ENCODE measurements at regions not wholly inside any gene's neighbourhood (a gene's known extent, or its start where the extent isn't known, plus 50 kb on each side); places are given as distances from the start of the nearest gene placed in this dataset.

- POLR2A ChIA-PET: no interaction called here
- no peak overlapping the region for H3K4me3 ChIP-seq (ENCODE audit: control insufficient read depth in 1 of 7, extremely low read depth in 1 of 7, insufficient read depth in 4 of 7, low read depth in 2 of 7, low read length in 6 of 7)
- CTCF ChIA-PET: interaction anchor here (0.7 to 0.8 kb wide), 2 partner anchors 10 to 108 kb away, joined by 3 read pairs; no protein-coding TSS in a partner anchor
- WGBS (ENCODE audit: insufficient coverage): 85% methylated on average over 4 of the region's 5 CpGs
- no peaks in the 10 kb centered on the region for H3K36me3 ChIP-seq (ENCODE audit: control insufficient read depth in 4 of 4, insufficient read depth in 4 of 4, low read length in 3 of 4)
- peaks cover 0 to 13% (median 0%) of the 10 kb centered on the region in 5 experiments for H3K27me3 ChIP-seq (replicated peaks in 2 of 5; ENCODE audit: control insufficient read depth in 4 of 5, insufficient read depth in 5 of 5, low read length in 4 of 5)
- no peaks in the 10 kb centered on the region for H3K9me3 ChIP-seq (ENCODE audit: control extremely low read depth in 1 of 5, control insufficient read depth in 4 of 5, insufficient read depth in 2 of 5, low read depth in 1 of 5, low read length in 4 of 5)
- H3K27ac ChIP-seq (ENCODE audit: insufficient read depth in 1 of 2, low read depth in 1 of 2, low read length in 2 of 2, poor library complexity in 1 of 2, severe bottlenecking in 2 of 2): no peak overlapping the region
- H3K4me1 ChIP-seq (ENCODE audit: control extremely low read depth in 1 of 4, control insufficient read depth in 4 of 4, insufficient read depth in 4 of 4, low read length in 3 of 4): no peaks in the 10 kb centered on the region
- DNase-seq: no peak
These were observed 109.8 kb upstream of the ALK start for GRCh38 chr2:30031184-30031583.

GRCh38 chr2:30034052-30034775 is 112.6 kb upstream of the YPEL5 start:
- no peaks in the 10 kb centered on the region for H3K36me3 ChIP-seq (ENCODE audit: control insufficient read depth in 4 of 4, insufficient read depth in 4 of 4, low read length in 3 of 4)
- WGBS (ENCODE audit: insufficient coverage): 93% methylated on average over 3 of the region's 5 CpGs
- no peaks in the 10 kb centered on the region for H3K9me3 ChIP-seq (ENCODE audit: control extremely low read depth in 1 of 5, control insufficient read depth in 4 of 5, insufficient read depth in 2 of 5, low read depth in 1 of 5, low read length in 4 of 5)
- ChIA-PET CTCF (no interaction called here), POLR2A (no interaction called here)
- H3K4me3 ChIP-seq (ENCODE audit: control insufficient read depth in 1 of 7, extremely low read depth in 1 of 7, insufficient read depth in 4 of 7, low read depth in 2 of 7, low read length in 6 of 7): no peak overlapping the region
- no peak for DNase-seq
- no peaks in the 10 kb centered on the region for H3K27me3 ChIP-seq (replicated peaks in 2 of 5; ENCODE audit: control insufficient read depth in 4 of 5, insufficient read depth in 5 of 5, low read length in 4 of 5)
- no peaks in the 10 kb centered on the region for H3K4me1 ChIP-seq (ENCODE audit: control extremely low read depth in 1 of 4, control insufficient read depth in 4 of 4, insufficient read depth in 4 of 4, low read length in 3 of 4)
- H3K27ac ChIP-seq (ENCODE audit: insufficient read depth in 1 of 2, low read depth in 1 of 2, low read length in 2 of 2, poor library complexity in 1 of 2, severe bottlenecking in 2 of 2): no peak overlapping the region

GRCh38 chr2:30037016-30037415 is 109.8 kb upstream of the YPEL5 start:
- CTCF ChIA-PET: no interaction called here
- Histone ChIP-seq H3K27ac (ENCODE audit: insufficient read depth in 1 of 2, low read depth in 1 of 2, low read length in 2 of 2, poor library complexity in 1 of 2, severe bottlenecking in 2 of 2) (no peak overlapping the region), H3K9me3 (ENCODE audit: control extremely low read depth in 1 of 5, control insufficient read depth in 4 of 5, insufficient read depth in 2 of 5, low read depth in 1 of 5, low read length in 4 of 5) (no peaks in the 10 kb centered on the region), H3K27me3 (replicated peaks in 2 of 5; ENCODE audit: control insufficient read depth in 4 of 5, insufficient read depth in 5 of 5, low read length in 4 of 5) (peaks cover 0 to 2% (median 0%) of the 10 kb centered on the region in 5 experiments), H3K36me3 (ENCODE audit: control insufficient read depth in 4 of 4, insufficient read depth in 4 of 4, low read length in 3 of 4) (no peaks in the 10 kb centered on the region), H3K4me3 (ENCODE audit: control insufficient read depth in 1 of 7, extremely low read depth in 1 of 7, insufficient read depth in 4 of 7, low read depth in 2 of 7, low read length in 6 of 7) (no peak overlapping the region), H3K4me1 (ENCODE audit: control extremely low read depth in 1 of 4, control insufficient read depth in 4 of 4, insufficient read depth in 4 of 4, low read length in 3 of 4) (no peaks in the 10 kb centered on the region)
- DNase-seq: no peak
- 100% methylated on average over 2 of the region's 2 CpGs for WGBS (ENCODE audit: insufficient coverage)
- POLR2A ChIA-PET: interaction anchor here (0.8 kb wide), 1 partner anchor 116 kb away, joined by 3 read pairs; no protein-coding TSS in a partner anchor

GRCh38 chr2:30038419-30038818 is 108.4 kb upstream of the YPEL5 start:
- Histone ChIP-seq H3K4me3 (ENCODE audit: control insufficient read depth in 1 of 7, extremely low read depth in 1 of 7, insufficient read depth in 4 of 7, low read depth in 2 of 7, low read length in 6 of 7) (no peak overlapping the region), H3K27me3 (replicated peaks in 2 of 5; ENCODE audit: control insufficient read depth in 4 of 5, insufficient read depth in 5 of 5, low read length in 4 of 5) (peaks cover 0 to 3% (median 0%) of the 10 kb centered on the region in 5 experiments), H3K9me3 (ENCODE audit: control extremely low read depth in 1 of 5, control insufficient read depth in 4 of 5, insufficient read depth in 2 of 5, low read depth in 1 of 5, low read length in 4 of 5) (no peaks in the 10 kb centered on the region), H3K36me3 (ENCODE audit: control insufficient read depth in 4 of 4, insufficient read depth in 4 of 4, low read length in 3 of 4) (no peaks in the 10 kb centered on the region), H3K27ac (ENCODE audit: insufficient read depth in 1 of 2, low read depth in 1 of 2, low read length in 2 of 2, poor library complexity in 1 of 2, severe bottlenecking in 2 of 2) (no peak overlapping the region), H3K4me1 (ENCODE audit: control extremely low read depth in 1 of 4, control insufficient read depth in 4 of 4, insufficient read depth in 4 of 4, low read length in 3 of 4) (no peaks in the 10 kb centered on the region)
- ChIA-PET CTCF (no interaction called here), POLR2A (no interaction called here)
- 67% methylated on average over 2 of the region's 3 CpGs for WGBS (ENCODE audit: insufficient coverage)
- DNase-seq: no peak

GRCh38 chr2:30039101-30039500 is 107.7 kb upstream of the YPEL5 start:
- Histone ChIP-seq H3K27ac (ENCODE audit: insufficient read depth in 1 of 2, low read depth in 1 of 2, low read length in 2 of 2, poor library complexity in 1 of 2, severe bottlenecking in 2 of 2) (no peak overlapping the region), H3K36me3 (ENCODE audit: control insufficient read depth in 4 of 4, insufficient read depth in 4 of 4, low read length in 3 of 4) (no peaks in the 10 kb centered on the region), H3K27me3 (replicated peaks in 2 of 5; ENCODE audit: control insufficient read depth in 4 of 5, insufficient read depth in 5 of 5, low read length in 4 of 5) (peaks cover 0 to 5% (median 0%) of the 10 kb centered on the region in 5 experiments), H3K4me1 (ENCODE audit: control extremely low read depth in 1 of 4, control insufficient read depth in 4 of 4, insufficient read depth in 4 of 4, low read length in 3 of 4) (no peaks in the 10 kb centered on the region), H3K9me3 (ENCODE audit: control extremely low read depth in 1 of 5, control insufficient read depth in 4 of 5, insufficient read depth in 2 of 5, low read depth in 1 of 5, low read length in 4 of 5) (no peaks in the 10 kb centered on the region), H3K4me3 (ENCODE audit: control insufficient read depth in 1 of 7, extremely low read depth in 1 of 7, insufficient read depth in 4 of 7, low read depth in 2 of 7, low read length in 6 of 7) (no peak overlapping the region)
- CTCF ChIA-PET: no interaction called here
- POLR2A ChIA-PET: interaction anchor here (0.6 kb wide), 1 partner anchor 10 kb away, joined by 7 read pairs; no protein-coding TSS in a partner anchor
- DNase-seq: no peak
- 100% methylated on average over 1 of the region's 1 CpG for WGBS (ENCODE audit: insufficient coverage)

GRCh38 chr2:30040147-30040546 is 106.7 kb upstream of the YPEL5 start:
- DNase-seq: no peak
- 83% methylated on average over 1 of the region's 1 CpG for WGBS (ENCODE audit: insufficient coverage)
- CTCF ChIA-PET: interaction anchor here (1.0 kb wide), 1 partner anchor 13 kb away, joined by 3 read pairs; no protein-coding TSS in a partner anchor
- H3K4me3 ChIP-seq (ENCODE audit: control insufficient read depth in 1 of 7, extremely low read depth in 1 of 7, insufficient read depth in 4 of 7, low read depth in 2 of 7, low read length in 6 of 7): no peak overlapping the region
- no peak overlapping the region for H3K27ac ChIP-seq (ENCODE audit: insufficient read depth in 1 of 2, low read depth in 1 of 2, low read length in 2 of 2, poor library complexity in 1 of 2, severe bottlenecking in 2 of 2)
- no peaks in the 10 kb centered on the region for H3K4me1 ChIP-seq (ENCODE audit: control extremely low read depth in 1 of 4, control insufficient read depth in 4 of 4, insufficient read depth in 4 of 4, low read length in 3 of 4)
- no peaks in the 10 kb centered on the region for H3K9me3 ChIP-seq (ENCODE audit: control extremely low read depth in 1 of 5, control insufficient read depth in 4 of 5, insufficient read depth in 2 of 5, low read depth in 1 of 5, low read length in 4 of 5)
- H3K27me3 ChIP-seq (replicated peaks in 2 of 5; ENCODE audit: control insufficient read depth in 4 of 5, insufficient read depth in 5 of 5, low read length in 4 of 5): peaks cover 0 to 7% (median 3%) of the 10 kb centered on the region in 5 experiments
- POLR2A ChIA-PET: no interaction called here
- no peaks in the 10 kb centered on the region for H3K36me3 ChIP-seq (ENCODE audit: control insufficient read depth in 4 of 4, insufficient read depth in 4 of 4, low read length in 3 of 4)

GRCh38 chr2:30041884-30042283 is 104.9 kb upstream of the YPEL5 start:
- Histone ChIP-seq H3K9me3 (ENCODE audit: control extremely low read depth in 1 of 5, control insufficient read depth in 4 of 5, insufficient read depth in 2 of 5, low read depth in 1 of 5, low read length in 4 of 5) (no peaks in the 10 kb centered on the region), H3K27me3 (replicated peaks in 2 of 5; ENCODE audit: control insufficient read depth in 4 of 5, insufficient read depth in 5 of 5, low read length in 4 of 5) (peaks cover 0 to 9% (median 3%) of the 10 kb centered on the region in 5 experiments), H3K4me3 (ENCODE audit: control insufficient read depth in 1 of 7, extremely low read depth in 1 of 7, insufficient read depth in 4 of 7, low read depth in 2 of 7, low read length in 6 of 7) (no peak overlapping the region), H3K36me3 (ENCODE audit: control insufficient read depth in 4 of 4, insufficient read depth in 4 of 4, low read length in 3 of 4) (no peaks in the 10 kb centered on the region), H3K27ac (ENCODE audit: insufficient read depth in 1 of 2, low read depth in 1 of 2, low read length in 2 of 2, poor library complexity in 1 of 2, severe bottlenecking in 2 of 2) (no peak overlapping the region), H3K4me1 (ENCODE audit: control extremely low read depth in 1 of 4, control insufficient read depth in 4 of 4, insufficient read depth in 4 of 4, low read length in 3 of 4) (no peaks in the 10 kb centered on the region)
- 93% methylated on average over 4 of the region's 5 CpGs for WGBS (ENCODE audit: insufficient coverage)
- no peak for DNase-seq
- ChIA-PET CTCF (no interaction called here), POLR2A (no interaction called here)

Data from common myeloid progenitor, CD34-positive (primary cell).